ENCODE measurements at regions not wholly inside any gene's neighbourhood (a gene's known extent, or its start where the extent isn't known, plus 50 kb on each side); places are given as distances from the start of the nearest gene placed in this dataset.

DNA sequence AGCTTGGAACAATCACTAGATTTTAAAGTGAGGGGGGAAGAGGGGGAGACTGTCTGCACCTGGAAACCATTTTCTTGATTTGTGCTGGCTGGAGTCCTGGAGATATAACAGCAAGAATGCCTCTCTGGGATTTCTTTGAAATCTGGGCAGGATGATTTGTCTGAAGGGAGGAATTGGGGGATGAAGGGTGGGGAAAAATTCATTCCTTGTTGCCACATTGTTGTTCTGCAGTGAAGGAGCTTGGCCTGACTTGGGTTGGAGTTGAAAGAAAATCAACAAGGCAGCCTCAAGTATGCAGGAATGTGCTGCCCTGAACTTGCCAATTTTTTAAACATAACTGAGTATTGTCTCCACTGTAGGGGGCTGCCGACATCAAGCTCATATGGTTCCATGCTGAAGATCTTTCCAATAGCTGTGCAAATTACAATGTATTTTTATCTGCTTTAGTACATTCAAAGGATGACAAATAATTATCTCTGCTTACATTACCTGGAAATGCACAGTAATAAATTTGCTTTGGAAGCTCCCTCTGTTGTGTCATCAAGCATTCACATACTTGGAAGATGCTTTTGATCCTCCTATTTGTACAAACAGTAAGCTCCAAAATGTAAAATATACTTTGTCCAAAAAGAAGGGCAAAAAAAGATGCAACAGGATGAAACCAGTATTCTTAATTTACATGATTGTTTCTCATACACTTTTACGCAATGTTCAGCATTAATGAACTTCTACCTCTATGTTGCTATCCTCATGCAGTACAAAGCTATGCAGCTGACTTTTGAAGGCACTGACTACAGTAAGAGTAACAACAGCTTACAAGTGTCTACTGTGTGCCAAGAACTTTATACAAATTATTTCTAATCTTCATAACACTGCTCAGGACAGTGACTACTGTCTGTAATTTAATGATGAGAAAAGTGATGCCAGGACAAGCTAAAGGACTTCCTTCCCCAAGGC is 627.9 kb upstream of the KLF12 start (continued):
- TF ChIP-seq PRDM15 (CRISPR knock-in tag; IDR thresholded peaks at IDR 0.05), result no peak

GRCh38 chr13:74758188-74758587 is 624.0 kb upstream of the KLF12 start:
- peaks cover 4% of the 10 kb centered on the region for H3K9me3 Mint-ChIP-seq
- peak overlapping the region; percentile 83 for H3K27ac Mint-ChIP-seq
- DNase-seq (ENCODE audit: low spot score) (peak; percentile 33), ATAC-seq (peak; percentile 97)
- POLR2A ChIA-PET, result no interaction called here
- CTCF ChIA-PET, result interaction anchor here (1.1 kb wide), 1 partner anchor 461 kb away, joined by 3 read pairs; no protein-coding TSS in a partner anchor
- peaks cover 3% of the 10 kb centered on the region; the same call in 1 of the 2 replicates for H3K36me3 Mint-ChIP-seq
- H3K4me1 Mint-ChIP-seq, result peaks cover 28% of the 10 kb centered on the region
- H3K27me3 Mint-ChIP-seq (ENCODE audit: low read depth), result no peaks in the 10 kb centered on the region
- H3K4me3 Mint-ChIP-seq, result no peak overlapping the region
- no peak for TF ChIP-seq NFATC4 (CRISPR knock-in tag; IDR thresholded peaks at IDR 0.05)
- no peak for TF ChIP-seq CBFB (CRISPR knock-in tag; IDR thresholded peaks at IDR 0.05; ENCODE audit: low read depth)
- TF ChIP-seq TEAD1 (CRISPR knock-in tag; IDR thresholded peaks at IDR 0.05), result no peak
- TF ChIP-seq ZSCAN18 (CRISPR knock-in tag; IDR thresholded peaks at IDR 0.05), result no peak
- TF ChIP-seq ZNF232 (CRISPR knock-in tag; IDR thresholded peaks at IDR 0.05), result no peak
- TF ChIP-seq, protein P1, sequence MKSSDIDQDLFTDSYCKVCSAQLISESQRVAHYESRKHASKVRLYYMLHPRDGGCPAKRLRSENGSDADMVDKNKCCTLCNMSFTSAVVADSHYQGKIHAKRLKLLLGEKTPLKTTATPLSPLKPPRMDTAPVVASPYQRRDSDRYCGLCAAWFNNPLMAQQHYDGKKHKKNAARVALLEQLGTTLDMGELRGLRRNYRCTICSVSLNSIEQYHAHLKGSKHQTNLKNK (CRISPR knock-in tag; IDR thresholded peaks at IDR 0.05), result no peak
- TF ChIP-seq MAX (CRISPR knock-in tag; IDR thresholded peaks at IDR 0.05), result no peak
- TF ChIP-seq TP53 (CRISPR knock-in tag; IDR thresholded peaks at IDR 0.05), result no peak
- no peak for TF ChIP-seq PREB (CRISPR knock-in tag; IDR thresholded peaks at IDR 0.05; ENCODE audit: borderline replicate concordance)
- TF ChIP-seq AR (CRISPR knock-in tag; IDR thresholded peaks at IDR 0.05), result no peak
- TF ChIP-seq RORB (CRISPR knock-in tag; IDR thresholded peaks at IDR 0.05), result no peak
- no peak for TF ChIP-seq GRHL2 (CRISPR knock-in tag; IDR thresholded peaks at IDR 0.05; ENCODE audit: insufficient replicate concordance, severe bottlenecking)
- no peak for TF ChIP-seq HMGA2 (CRISPR knock-in tag; IDR thresholded peaks at IDR 0.05)
- no peak for TF ChIP-seq NFYB (CRISPR knock-in tag; conservative IDR thresholded peaks at IDR 0.05; ENCODE audit: low read depth)
- TF ChIP-seq, protein P2, sequence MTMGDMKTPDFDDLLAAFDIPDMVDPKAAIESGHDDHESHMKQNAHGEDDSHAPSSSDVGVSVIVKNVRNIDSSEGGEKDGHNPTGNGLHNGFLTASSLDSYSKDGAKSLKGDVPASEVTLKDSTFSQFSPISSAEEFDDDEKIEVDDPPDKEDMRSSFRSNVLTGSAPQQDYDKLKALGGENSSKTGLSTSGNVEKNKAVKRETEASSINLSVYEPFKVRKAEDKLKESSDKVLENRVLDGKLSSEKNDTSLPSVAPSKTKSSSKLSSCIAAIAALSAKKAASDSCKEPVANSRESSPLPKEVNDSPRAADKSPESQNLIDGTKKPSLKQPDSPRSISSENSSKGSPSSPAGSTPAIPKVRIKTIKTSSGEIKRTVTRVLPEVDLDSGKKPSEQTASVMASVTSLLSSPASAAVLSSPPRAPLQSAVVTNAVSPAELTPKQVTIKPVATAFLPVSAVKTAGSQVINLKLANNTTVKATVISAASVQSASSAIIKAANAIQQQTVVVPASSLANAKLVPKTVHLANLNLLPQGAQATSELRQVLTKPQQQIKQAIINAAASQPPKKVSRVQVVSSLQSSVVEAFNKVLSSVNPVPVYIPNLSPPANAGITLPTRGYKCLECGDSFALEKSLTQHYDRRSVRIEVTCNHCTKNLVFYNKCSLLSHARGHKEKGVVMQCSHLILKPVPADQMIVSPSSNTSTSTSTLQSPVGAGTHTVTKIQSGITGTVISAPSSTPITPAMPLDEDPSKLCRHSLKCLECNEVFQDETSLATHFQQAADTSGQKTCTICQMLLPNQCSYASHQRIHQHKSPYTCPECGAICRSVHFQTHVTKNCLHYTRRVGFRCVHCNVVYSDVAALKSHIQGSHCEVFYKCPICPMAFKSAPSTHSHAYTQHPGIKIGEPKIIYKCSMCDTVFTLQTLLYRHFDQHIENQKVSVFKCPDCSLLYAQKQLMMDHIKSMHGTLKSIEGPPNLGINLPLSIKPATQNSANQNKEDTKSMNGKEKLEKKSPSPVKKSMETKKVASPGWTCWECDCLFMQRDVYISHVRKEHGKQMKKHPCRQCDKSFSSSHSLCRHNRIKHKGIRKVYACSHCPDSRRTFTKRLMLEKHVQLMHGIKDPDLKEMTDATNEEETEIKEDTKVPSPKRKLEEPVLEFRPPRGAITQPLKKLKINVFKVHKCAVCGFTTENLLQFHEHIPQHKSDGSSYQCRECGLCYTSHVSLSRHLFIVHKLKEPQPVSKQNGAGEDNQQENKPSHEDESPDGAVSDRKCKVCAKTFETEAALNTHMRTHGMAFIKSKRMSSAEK (CRISPR knock-in tag; IDR thresholded peaks at IDR 0.05; ENCODE audit: borderline replicate concordance), result no peak

Data from WTC11 (cell line).